IPS DF 19.7 (cell line): ENCODE measurements at regions not wholly inside any gene's neighbourhood (a gene's known extent, or its start where the extent isn't known, plus 50 kb on each side); places are given as distances from the start of the nearest gene placed in this dataset.

Experiments used
- DNase-seq: peaks from one replicate; pipeline ENCODE4 v3.0.0-alpha.2; 2013; ENCODE audit warnings: low read depth, low spot score

- DNase-seq: no peak
These were observed 73.4 kb upstream of the DNAH5 start for GRCh38 chr5:14017904-14018303.

GRCh38 chr5:14016549-14016948 is 72.1 kb upstream of the DNAH5 start:
- DNase-seq: no peak

- peak; percentile 56 for DNase-seq
These were observed 66.9 kb upstream of the DNAH5 start for GRCh38 chr5:14011089-14012020.

GRCh38 chr5:14009575-14009974 is 65.1 kb upstream of the DNAH5 start:
- DNase-seq: no peak

GRCh38 chr5:14008819-14009311 is 64.4 kb upstream of the DNAH5 start:
- DNase-seq: no peak

- no peak for DNase-seq
These were observed 62.5 kb upstream of the DNAH5 start for GRCh38 chr5:14006823-14007520.

GRCh38 chr5:14004598-14005394 is 60.3 kb upstream of the DNAH5 start:
- no peak for DNase-seq

GRCh38 chr5:14003936-14004335 is 59.4 kb upstream of the DNAH5 start:
- no peak for DNase-seq

- no peak for DNase-seq
These were observed 59.0 kb upstream of the DNAH5 start for GRCh38 chr5:14003513-14003912.

- DNase-seq: no peak
These were observed 53.8 kb upstream of the DNAH5 start for GRCh38 chr5:13998254-13998653.

- DNase-seq: no peak
These were observed 53.0 kb upstream of the DNAH5 start for GRCh38 chr5:13997514-13997913.

GRCh38 chr5:13994621-13995253 is 50.2 kb upstream of the DNAH5 start:
- no peak for DNase-seq
